Epithelial cell of proximal tubule (primary cell): ENCODE measurements at regions not wholly inside any gene's neighbourhood (a gene's known extent, or its start where the extent isn't known, plus 50 kb on each side); places are given as distances from the start of the nearest gene placed in this dataset.

ENCODE experiments used
- DNase-seq: peaks from one replicate; pipeline ENCODE4 v3.0.0-alpha.2; 2011; ENCODE audit warnings: low read depth
- H3K4me3 ChIP-seq: 2 replicates; pipeline ENCODE4 v1.5.1; 2011; ENCODE audit warnings: low read depth, mild to moderate bottlenecking, low read length
- CTCF ChIP-seq: conservative IDR thresholded peaks from 2 replicates; pipeline ENCODE4 v1.5.1; 2012; ENCODE audit warnings: low read depth, mild to moderate bottlenecking, low read length

GRCh38 chr3:173342679-173343078 lies 54.9 kb upstream of the NLGN1 start:
- no peak for TF ChIP-seq CTCF
- H3K4me3 ChIP-seq, result no peak overlapping the region
- DNase-seq, result no peak

- no peak for DNase-seq
Observed at GRCh38 chr3:173340626-173341025, 56.9 kb upstream of the NLGN1 start.

GRCh38 chr3:173336261-173336660 lies 61.3 kb upstream of the NLGN1 start:
- no peak for DNase-seq
- H3K4me3 ChIP-seq, result no peak overlapping the region
- no peak for TF ChIP-seq CTCF

More at GRCh38 chr3:173340626-173341025, 56.9 kb upstream of the NLGN1 start:
- no peak for TF ChIP-seq CTCF
- no peak overlapping the region for H3K4me3 ChIP-seq

- TF ChIP-seq CTCF, result no peak
- no peak for DNase-seq
- H3K4me3 ChIP-seq, result no peak overlapping the region
Observed at GRCh38 chr3:173306110-173306509, 91.4 kb upstream of the NLGN1 start.

GRCh38 chr3:173304182-173304800 lies 93.3 kb upstream of the NLGN1 start:
- no peak overlapping the region for H3K4me3 ChIP-seq
- no peak for DNase-seq
- no peak for TF ChIP-seq CTCF

GRCh38 chr3:173301647-173302046 lies 95.9 kb upstream of the NLGN1 start:
- DNase-seq, result no peak
- no peak overlapping the region for H3K4me3 ChIP-seq
- no peak for TF ChIP-seq CTCF

GRCh38 chr3:173289072-173289471 lies 108.5 kb upstream of the NLGN1 start:
- no peak overlapping the region for H3K4me3 ChIP-seq
- TF ChIP-seq CTCF, result no peak
- DNase-seq, result no peak
